NCI-H524 (cell line): ENCODE measurements at regions not wholly inside any gene's neighbourhood (a gene's known extent, or its start where the extent isn't known, plus 50 kb on each side); places are given as distances from the start of the nearest gene placed in this dataset.

ENCODE experiments used
- DNase-seq, 2 experiments: peaks; one replicate each; lab custom pipeline; 2025; lab: John Stamatoyannopoulos, UW

DNA sequence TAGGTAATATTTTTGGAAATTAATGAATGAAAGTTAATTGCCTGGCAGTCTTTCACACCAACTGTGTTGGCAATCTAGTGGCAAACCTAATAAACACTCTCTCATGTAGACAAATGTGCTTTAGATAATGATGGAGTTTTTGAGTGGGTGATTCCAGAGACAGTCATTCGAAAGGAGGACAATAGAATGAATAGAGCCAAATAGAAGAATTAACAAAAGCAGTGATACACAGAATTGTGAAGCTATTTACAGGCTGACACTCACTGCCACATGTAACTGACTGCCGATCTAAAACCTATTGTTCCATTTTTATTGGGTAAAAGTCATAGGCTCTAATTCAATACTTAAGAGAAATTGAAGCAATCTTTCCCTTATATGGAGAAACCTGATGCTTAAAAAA, 338.5 kb downstream of the PCDH7 start:
- DNase-seq = no peak

DNA sequence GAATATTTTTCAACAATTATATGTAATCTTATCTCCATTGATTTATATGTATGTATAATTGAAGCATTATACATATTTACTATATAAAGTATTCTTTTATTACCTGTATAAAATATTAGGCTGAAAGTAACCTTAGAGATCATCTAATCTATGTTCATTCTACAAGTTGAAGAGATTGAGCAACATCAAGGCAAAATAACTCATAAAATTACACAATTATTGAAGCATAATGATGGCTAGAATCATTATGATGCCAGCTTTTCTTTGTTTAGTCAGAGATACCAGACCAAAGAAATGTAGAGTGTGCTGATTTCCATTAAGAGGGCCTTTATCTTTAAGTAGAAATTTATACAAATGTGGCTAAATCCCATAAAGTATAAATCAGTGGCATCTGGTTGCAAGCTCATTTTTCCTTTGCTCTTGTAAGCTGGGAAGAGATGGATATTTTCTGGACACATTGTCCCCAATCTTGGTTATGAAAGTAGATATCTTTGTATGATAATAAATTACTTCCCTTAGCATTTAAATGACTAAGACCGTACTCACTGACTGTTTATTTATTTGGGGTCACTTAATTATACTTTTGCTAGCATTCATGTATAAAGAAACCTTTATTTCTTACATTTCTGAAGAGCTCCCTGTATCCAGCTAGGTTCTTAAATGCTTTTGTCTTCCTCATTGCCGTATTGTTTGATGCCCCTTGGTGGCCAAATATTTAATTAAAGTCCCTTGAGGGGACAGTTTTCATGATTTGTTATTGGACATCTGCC, 339.8 kb downstream of the PCDH7 start:
- peak in 1 of 2 experiments; percentile 8 for DNase-seq

DNA sequence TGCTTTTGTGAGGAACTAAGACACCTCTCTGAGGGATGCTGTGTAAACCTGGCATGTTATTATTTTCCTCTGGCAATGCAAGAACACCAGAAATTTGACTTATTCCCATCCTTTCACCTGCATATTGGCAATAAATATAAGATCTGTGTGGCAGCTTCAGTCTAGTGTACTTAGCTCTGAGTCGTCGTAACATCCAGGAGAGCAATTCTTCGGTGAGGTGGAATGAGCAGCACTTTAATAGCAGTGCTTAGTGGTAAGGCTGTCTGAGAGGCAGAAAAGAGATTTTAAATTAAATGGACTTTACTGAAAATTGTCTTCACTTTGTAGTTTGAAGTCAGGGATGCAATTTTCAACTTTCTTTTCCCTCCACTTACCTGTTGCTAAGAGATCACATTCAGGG, 344.9 kb downstream of the PCDH7 start:
- DNase-seq = no peak

DNA sequence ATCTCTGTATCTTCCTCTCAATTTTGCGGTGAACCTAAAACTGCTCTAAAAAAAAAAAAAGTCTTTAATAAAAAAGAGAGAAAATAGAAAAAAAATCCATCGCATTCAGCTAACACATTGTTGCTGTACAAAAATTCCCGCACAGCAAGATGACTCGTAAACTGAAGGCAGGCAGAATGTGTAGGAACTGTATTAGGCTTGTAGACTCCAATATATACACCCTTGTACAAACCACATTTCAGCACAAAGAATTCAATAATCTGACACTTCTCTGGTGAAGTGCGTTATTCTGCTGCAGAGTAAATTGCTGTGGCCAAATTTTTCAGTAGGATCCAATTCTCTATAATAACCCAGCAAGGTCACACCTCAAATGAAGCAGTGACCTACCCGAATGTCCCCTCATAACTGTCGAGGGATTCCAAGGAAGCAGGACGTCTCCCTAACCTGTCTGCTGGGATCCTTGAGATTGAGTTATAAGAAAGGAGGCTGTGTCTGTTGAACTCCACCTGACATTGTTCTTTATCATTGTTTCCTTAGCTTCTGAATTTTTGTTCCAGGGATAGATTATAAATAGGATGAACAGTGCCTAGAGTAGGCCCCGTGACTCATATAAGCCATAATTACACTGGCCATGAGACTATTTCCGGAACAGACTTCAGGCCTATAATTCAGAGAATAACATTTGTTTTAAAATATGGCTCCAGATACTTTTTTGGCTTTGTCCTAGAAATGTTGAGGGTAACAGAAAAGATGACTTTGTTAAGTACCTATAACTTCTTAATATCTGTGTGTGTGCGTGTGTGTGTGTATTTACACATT, 348.3 kb downstream of the PCDH7 start:
- no peak for DNase-seq

DNA sequence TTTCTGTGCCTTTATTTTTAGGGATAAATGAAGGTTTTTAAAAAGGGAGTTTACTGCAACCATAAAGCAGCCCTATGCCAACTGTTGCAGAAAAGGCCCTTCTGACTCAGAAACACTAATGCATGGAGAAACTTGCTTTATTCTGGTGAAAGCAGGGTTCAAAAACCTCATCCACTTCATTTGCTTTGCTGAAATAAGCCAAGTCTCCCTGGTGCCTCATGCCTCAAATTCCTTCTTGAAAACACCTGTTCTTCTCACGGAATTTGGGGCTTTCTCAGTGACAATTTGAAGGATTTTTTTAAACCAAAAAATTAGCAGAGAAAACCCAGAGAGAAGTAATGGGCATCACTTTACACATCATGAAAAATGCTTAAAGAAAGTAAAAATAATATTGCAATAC, 349.0 kb downstream of the PCDH7 start:
- no peak for DNase-seq

DNA sequence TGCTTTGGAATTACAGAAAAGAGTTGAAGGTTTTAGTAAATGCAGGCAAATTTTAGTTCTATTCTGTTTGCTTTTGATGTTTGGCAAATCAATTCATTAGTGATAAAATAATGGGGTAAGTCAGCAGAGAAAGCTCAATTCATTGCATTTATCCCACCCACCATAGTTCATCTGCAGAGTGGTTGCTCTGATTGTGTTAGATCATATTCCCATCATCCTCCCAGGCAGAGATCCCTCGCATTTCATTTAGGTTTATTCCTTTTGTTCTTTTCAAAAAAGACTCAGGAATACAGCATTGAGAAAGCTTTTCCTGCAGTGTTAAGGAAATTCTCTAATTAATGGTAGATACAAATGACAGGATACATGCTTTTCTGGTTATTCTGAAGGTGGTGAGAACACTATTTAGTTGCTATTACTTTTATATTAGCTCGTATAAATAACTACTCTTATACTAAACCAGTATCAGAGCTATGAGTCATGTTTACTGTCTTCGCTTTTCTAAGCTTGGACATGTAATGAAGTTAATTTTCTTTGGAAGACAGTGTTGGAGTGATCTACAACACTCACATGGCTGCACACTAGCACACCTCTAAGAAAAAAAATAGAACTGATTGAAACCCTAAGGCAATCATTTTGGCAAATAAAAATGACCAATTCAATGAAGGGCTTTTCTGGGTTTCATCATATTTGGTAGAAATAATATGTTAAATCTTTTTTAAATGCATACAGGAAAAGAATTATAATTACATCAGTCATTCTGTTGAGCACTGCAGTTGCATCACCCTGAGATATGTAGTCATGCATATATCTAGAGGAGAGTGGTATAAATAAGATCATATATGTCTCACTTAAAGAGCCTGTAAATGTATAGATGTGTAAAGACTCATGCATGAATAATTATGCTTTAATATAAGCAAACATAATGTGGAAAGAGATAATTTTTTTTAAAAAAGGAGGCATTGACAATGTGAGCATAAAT, 351.6 kb downstream of the PCDH7 start:
- no peak for DNase-seq

DNA sequence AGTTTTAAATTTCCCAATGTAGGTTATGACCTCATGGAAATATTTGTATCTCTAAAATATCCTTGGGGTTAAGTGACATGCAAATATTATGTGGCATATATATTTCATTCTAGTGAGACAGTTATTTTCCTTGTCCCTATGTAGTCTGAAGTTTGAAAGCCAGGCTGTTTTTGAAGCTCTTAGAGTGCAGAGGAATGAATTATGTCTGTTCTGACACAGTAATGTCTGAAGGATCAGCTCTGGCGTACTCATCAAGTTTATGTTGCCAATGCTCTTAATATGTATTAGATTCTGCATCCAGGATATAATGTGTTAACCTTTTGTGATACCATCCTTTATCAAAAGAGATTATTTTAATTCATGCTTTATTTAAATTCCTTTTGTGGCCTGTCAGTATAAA, 355.8 kb downstream of the PCDH7 start:
- DNase-seq = no peak

DNA sequence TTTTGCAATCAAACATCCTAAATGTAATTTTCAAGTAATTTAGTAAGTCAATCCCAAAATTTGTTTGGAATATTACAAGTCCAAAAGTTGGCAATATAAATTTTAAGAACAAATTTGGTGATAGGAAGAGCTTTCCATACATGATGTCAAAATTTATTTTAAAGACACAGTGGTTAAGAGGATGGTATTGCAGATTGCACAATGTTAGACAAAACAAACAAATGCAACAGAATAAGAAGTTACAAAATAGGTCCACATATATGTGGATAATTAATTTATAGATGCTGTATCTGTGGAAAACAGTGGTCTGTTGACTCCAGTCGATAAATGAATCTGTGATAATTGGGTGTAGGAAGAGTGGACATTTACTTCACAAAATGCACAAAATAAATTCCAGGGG, 358.5 kb downstream of the PCDH7 start:
- no peak for DNase-seq

DNA sequence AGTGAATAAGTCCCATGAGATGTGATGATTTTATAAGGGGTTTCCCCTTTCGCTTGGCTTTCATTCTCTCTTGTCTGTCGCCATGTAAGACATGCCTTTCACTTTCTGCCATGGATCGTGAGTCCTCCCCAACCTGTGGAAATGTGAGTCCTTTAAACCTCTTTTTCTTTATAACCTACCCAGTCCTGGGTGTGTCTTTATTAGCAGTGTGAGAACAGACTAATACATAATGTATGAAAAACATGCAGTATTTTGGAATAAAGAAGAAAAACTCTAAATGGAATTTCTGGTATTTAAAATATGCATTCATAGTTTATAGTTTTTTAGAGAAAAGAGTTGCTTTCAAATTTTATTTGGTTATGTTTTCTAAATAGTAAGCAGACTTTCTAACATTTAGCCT, 360.7 kb downstream of the PCDH7 start:
- no peak for DNase-seq

DNA sequence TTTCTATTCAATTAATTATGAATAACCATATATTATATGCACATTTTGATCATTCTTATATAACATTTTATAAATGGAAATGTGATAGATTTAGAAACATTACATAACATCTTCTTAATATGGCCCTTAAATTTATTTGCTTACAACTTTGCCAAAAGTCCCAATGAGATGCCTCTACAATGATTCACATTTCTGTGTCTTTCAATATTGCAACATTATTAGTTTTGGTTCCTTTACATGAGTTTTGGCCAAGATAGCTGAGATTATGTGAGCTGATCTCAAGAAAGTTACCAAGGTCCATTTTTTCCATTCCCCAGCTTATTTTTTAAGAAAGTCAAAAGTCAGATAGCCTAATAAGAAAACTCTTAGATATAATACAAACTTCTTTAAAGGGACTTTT, 361.2 kb downstream of the PCDH7 start:
- DNase-seq = no peak

DNA sequence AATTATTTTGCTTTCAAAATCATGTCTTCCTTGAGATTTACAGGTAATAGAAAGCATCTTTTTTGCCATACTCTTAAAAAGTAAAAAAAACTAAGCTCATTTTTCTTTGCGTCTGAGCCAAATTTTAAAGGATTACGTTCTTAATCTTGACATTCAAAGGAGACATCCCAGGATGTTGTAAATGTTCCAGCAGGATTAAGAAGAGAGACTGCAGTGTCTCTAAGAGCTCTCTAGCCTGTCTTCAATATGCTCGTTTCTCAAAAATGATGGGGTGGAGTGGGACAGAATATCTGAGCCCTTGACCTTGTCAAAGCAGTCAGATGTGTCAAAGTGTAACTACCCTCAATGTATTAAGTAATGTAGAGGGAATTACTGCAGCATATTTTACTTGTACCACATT, 363.3 kb downstream of the PCDH7 start:
- peak; percentile 71 to 81 for DNase-seq

DNA sequence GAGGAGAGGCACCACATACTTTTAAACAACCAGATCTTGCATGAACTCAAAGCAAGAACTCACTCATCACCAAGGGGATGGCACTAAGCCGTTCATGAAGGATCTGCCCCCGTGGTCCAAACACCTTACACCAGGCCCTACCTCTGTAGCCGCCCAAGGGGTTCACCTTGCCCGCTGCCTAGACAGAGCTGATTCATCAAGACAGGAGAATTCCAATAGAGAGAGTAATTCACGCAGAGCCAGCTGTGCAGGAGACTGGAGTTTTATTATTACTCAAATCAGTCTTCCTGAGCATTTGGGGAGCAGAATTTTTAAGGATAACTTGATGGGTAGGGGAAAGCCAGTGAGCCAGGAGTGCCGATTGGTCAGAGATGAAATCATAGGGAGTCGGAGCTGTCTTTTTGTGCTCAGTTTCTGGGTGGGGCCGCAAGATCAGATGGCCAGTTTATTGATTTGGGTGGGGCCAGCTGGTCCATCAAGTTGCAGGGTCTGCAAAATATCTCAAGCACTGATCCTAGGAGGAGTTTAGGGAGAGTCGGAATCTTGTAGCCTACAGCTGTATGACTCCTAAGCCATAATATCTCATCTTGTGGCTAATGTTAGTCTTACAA, 364.7 kb downstream of the PCDH7 start:
- no peak for DNase-seq

DNA sequence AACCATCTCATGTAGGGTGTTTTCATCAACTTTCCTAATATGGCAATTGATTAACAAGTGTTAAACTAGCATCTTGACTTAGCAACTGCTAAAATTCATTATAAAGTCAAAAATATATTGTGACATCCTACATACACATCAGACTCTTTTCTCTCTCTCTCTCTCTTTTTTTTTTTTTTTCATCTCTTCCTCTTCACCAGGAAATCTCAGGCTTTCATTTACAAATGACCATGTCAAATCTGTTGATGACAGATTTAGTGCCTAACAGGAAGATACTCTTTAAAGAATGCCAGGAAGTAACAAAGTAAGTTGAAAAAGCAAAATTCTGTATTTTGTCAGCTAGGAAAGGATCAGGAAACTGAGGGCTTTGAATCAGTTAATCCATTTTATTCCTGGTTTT, 365.5 kb downstream of the PCDH7 start:
- no peak for DNase-seq

DNA sequence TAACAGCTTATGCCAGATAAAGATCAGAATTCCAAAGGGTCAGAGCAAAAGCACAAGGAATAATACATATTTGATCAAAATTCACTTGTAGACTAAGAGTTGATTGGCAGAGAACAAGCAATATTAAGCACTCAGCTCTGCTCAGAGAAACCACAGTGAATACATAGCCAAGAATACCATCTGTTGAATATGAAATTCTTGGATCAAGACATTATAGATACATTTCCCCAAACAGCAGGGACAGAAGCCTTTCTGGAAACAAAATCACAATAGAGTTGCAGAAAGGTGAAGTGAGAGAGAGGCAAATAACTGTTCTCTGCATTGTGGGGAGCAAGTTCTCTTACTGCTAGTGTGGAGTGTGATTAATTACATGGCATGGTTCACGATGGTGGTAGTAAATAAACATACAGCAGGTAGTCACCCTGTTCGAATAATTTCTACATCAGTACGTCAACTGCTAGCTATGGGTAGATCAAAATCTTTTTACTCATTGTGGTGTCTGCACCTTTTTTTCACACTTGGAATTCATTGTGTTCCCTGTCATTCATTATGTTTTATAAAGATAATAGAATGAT, 366.7 kb downstream of the PCDH7 start:
- DNase-seq = no peak

DNA sequence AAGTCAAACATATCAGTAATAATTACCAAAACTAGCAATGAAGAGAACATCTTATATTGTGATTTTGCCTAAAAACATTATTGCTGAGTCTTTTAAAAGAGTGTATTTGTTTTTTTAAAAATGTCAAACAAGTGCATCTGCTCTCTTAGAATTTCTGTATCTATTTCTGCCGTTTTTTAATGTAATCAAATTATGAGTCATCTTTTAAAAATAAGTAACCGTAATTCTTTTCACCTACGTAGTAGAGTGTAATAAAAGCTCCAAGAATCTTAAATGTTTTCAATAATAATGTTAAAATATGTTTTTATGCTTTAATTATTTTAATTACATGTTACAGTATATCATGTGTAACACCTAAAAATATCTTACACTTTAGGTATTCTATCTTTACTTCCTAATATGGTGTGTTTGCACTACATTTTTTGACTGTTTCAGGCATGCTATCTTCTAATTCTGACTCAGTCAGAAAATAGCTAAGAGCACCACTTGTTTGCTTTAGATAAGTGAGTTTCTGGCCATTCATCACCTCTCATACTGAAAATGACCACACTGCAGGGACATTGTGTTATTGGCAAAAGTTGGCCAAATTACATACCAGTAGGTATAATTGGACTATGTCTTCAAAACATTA, 368.5 kb downstream of the PCDH7 start:
- no peak for DNase-seq

DNA sequence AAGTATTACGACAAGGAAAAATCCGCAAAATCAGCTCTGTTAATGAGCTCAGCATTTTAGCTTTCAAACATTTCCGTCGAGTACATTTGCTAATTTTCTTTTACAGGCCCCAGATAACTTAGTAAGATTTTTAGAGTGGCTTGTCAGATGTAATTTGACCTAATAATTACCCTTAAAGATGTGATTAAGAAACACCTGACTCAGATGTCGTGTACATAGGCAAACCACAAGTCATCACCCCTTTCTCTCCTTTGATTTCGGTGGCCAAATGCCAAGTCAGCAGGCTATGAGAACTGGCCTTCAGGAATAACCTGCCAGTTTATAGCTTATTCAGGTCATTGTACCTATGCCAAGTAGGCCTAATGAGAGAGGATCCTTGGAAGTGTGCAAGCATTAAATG, 369.6 kb downstream of the PCDH7 start:
- peak; percentile 69 to 85 for DNase-seq

DNA sequence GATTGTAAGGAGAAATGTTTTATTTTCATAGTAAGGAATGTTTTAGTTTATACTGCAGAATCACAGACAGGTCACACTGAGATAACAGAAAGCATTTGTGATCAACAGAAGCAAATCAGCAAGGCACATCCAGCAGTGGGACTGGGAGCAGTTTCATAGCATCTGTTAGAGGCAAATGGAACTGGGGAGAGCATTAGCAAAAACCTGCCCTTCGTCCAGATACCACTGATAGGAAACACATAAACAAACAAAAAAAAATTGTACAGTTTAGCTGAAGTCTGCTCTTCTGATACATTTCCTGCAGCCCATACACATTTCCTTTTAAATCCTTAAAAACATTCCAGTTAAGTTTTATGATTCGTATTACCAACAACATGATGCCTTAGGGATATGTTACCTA, 374.3 kb downstream of the PCDH7 start:
- no peak for DNase-seq

DNA sequence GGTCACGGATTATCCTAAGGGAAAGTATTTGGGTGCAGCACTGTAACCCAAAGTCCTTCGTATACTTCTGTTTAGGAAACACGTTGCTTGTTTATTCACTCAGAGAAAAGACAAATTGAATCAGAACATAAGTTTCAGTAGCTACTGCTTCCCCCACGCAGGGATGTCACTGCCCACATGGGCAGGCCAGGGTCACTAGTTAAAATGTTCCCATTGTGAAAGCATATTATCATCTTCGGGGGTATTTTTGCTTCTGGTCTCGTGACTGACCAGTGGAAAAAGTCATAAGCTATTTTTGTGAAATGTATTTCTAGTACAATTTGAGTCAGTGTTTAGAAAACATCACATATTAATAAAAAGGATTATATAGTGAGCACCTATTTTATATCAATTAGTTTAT, 377.8 kb downstream of the PCDH7 start:
- no peak for DNase-seq

DNA sequence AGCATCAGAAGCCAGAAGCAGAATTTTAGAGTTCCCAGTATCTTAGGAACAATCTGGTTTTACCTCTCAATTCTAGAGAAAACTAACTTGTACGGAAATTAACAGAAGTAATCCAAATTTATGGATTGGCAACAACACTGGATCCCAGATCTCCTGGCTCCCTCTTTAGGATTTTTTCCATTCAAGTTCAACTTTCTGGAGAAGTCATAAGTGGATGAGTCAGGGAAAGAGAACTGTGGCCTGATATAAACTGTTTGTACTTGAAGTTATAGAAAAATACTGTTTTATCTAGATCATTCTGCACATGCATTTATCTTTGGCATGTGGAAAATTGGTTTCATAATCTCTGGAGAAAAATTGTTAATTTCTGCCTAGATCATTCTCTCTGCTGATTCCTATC, 380.4 kb downstream of the PCDH7 start:
- no peak for DNase-seq

DNA sequence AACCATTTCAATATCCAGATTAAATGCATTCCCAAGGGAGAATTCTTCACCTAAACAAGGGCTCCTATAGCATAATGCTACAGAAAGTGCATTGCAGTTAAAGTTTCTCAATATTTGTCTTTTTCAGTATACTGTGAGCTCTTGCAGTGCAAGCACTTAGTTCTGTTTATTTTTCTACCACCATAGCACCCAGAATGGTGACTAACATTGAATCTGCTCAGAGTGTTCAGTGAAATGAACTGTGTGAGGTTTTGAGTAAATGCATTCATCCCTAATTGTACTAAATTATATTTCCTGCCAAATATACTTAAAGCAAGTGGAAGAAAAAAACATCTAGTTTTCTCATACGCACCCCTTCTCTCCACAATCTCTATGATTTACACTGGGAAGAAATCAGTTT, 383.9 kb downstream of the PCDH7 start:
- DNase-seq = no peak

DNA sequence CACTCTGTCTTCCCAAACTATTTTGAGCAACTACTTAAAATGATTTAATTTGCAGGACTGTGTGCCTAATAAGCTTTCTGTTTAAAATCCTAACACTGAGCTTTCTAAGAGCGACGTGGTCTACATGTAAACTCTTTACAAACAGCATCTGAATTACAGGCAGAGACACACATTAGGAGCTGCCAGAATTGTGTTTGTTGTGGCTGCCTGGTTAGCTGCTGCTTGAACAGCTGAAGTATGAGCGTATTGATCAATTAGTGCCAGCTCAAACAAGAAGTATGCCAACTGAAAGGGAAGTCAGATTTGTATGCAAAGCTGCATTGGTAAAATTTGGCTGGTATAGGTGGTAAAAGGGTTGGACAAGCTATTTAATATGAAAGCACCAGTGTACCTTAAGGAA, 384.4 kb downstream of the PCDH7 start:
- DNase-seq = no peak
